GM21723 (cell line): ENCODE measurements at regions not wholly inside any gene's neighbourhood (a gene's known extent, or its start where the extent isn't known, plus 50 kb on each side); places are given as distances from the start of the nearest gene placed in this dataset.

Experiments
- ATAC-seq: cut with Tn5 transposase; IDR thresholded peaks from one replicate; pipeline ENCODE4 v1.9.1; 2021; ENCODE audit warnings: mild to moderate bottlenecking, moderate library complexity; ENCODE audit not compliant: unreplicated experiment

DNA sequence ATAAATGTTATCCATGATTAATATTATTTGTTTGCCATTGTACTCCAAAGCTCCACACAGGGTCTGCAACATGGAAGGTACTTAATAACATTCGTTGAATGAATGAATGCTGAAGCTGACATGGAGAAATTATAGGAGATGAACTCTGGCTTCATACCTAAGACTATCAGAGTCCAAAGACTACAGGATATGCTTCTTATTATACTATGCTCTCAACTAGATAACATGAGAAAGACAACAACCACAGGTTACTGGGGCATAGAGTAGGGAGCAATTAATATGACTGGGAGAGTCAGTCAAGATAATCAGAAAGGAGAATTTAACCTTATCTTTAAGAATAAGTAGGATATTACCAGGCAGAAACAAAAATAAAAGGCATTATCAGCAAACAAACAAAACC is 236.3 kb upstream of the SOX5 start:
- no peak for ATAC-seq

DNA sequence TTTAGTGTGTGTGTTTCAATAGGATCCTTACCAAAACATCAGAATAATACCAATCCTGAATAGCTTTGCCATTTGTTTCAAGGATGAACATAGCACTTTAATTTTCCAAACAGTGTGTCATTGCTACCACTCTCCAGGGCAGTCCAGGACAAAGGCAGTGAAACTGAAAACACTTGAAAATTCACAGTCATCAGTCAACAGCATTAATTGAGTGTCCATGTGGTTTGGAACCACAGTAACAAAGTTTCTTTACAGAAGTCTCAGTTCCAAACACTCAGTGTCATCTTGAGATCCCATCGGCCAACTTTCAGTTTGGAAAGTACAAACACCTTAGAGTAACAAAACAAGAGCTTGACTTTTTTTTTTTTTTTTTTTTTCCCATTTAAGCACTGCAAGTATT is 228.4 kb upstream of the SOX5 start:
- ATAC-seq: peak; percentile 75

DNA sequence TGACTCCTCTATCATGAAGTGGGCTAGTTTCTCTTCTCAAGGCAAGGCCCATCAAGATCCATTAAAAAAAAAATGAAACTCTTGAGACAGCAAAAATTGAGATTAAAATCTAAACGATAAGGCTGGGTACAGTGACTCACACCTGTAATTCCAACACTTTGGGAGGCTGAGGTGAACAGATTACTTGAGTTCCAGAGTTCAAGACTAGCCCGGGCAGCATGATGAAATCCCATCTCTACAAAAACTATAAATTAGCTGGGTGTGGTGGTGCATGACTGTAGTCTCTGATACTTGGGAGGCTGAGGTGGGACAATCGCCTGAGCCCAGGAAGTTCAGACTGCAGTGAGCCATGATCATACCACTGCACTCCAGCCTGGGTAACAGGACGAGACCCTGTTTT is 226.5 kb upstream of the SOX5 start:
- no peak for ATAC-seq

DNA sequence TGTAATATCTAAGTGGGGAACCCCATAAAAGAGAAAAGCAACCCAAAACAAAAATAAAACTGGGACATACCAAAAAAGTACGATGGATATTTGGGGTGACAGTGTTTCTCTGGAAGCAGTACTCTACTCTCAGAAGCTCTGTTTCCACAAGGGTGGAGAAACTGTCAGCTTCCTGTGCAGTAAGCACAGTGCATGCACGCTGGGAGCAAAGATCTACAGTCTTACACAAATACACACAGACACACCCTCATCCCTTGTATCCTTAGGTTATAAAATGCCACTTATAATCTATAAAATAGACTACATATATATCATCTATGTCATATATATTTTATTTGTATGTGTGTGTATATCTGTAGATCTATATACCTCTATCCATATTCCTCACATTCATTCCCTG is 225.8 kb upstream of the SOX5 start:
- no peak for ATAC-seq

DNA sequence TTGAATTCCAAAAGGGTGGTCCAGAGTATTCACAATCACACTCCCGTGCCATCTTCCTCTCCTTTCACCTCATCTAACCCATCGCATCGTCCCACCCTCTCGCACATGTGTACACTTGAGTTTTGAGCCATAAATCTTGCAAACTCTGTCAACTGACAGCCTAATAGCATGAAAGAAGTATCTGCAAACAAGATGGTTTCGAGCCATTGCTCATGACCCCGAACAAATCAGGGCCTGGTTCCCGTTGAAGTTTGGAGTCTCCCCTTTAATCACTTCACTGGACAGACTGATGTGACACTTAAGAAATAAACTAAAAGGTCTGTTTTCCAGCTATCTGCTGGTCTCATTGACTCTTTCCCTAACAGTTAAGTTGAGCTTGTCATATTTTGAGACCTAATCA is 223.6 kb upstream of the SOX5 start:
- no peak for ATAC-seq

DNA sequence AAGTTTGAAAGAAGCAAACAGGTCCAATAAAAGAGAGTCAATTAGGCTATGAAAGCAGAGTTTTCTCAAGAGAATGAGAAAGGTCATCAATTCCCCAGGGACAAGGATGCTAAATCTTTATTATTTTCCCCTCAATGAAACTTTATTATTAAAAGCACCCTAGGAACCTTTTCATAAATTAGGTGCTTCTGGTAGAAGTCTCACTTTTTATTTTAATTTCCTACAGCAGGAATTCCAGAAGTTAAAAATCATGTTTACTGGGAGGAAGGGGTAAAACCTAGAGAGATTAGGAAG is 223.2 kb upstream of the SOX5 start:
- ATAC-seq: no peak

DNA sequence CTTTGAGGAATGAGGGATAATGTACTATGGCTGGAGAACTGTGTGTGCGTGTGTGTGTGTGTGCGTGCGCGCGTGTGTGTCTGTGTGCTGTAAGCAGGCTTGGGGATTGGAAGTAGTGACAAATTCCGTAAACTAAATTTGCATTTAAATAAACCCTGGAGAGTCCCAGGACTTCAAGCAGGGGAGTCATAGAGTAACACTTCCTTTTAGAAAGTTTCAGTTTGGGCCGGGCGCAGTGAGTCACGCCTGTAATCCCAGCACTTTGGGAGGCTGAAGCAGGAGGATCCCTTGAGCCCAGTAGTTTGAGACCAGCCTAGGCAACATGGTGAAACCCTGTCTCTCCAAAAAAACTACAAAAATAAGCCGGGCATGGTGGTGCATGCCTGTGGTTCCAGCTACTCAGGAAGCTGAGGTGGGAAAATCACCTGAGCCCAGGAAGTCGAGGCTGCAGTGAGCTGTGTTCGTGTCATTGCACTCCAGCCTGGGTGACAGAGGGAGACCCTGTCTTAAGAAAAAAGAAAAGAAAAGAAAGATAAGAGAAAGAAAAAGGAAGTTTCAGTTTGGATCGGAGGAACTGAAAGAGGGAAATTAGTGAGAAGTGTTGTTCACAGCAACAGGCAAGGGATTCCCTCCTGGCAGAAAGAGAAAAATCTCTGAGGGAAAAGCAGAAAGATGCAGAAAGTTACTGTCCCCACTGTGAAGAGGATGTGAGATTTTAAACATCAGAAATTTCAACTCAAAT is 222.7 kb upstream of the SOX5 start:
- peak; percentile 86 for ATAC-seq

DNA sequence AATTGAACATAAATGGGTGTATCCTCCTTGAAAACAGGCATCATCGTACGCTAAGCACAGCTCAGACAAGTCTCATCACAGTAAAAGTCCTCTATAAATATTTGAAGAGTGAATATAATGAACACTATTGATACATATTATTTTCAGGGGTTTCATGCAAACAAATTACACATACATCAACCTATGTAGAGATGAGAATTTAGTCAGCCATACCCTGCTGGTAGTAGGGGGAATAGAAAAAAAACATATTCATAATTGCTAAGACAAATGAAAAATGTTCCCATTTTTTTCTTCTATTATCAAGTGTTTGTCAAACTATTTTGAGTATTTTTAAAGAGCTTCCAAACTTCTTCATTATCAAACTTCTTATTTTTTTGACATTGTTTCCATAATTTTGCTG is 205.6 kb upstream of the SOX5 start:
- no peak for ATAC-seq

DNA sequence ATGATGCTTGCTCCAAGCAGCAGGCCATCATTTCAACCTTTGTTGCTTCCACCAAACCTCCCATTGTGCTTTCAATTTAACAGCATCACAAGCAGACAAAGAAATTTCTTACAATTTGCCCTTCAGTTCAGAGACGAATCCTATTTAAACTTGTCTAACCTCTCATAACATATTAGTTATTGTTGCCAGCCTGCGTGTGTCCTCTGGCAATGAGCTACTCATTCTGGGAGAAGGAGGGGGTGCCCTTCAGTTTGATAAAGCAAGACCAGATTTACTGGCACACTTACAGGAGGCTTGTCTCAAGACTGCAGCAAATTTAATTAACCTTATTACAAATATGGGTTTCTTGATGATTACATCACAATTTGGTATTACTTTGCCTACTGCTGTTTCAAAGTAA is 203.6 kb upstream of the SOX5 start:
- ATAC-seq: no peak

DNA sequence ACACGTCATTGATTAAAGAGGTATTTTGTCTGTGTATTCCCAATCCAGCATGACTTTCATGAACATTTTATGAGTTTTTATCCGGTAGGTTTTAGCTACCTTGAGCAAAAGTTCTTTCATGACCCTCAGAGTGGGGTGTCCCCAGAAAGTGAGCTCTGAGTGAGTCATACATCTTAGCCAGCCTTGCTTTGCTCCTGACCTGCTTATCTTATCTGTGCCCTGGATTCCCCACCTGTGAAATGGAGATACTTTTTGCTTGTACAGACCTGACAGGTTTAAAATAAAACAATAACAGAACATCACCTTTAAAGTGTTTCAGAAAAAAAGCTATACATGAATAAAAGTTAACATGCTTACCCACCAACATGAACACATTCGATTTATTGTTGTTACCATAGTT is 202.8 kb upstream of the SOX5 start:
- no peak for ATAC-seq

DNA sequence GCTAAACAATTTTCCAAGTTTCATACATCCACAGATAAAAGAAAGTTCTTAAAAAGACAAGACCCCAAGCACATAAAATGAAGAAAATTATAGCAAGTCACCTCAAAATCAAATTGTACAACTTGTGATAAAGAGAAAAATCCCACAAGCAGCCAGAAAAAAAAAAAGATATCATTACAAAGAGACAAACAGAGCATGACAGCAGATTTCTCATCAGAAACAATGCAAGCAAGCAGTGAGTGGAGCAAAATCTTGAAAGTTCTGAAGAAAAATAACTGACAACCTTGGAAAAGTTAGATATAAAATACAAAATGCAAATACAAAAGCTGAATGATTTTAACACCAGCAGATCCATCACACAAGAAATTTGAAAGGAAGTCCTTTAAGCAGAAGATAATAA is 194.5 kb upstream of the SOX5 start:
- no peak for ATAC-seq

DNA sequence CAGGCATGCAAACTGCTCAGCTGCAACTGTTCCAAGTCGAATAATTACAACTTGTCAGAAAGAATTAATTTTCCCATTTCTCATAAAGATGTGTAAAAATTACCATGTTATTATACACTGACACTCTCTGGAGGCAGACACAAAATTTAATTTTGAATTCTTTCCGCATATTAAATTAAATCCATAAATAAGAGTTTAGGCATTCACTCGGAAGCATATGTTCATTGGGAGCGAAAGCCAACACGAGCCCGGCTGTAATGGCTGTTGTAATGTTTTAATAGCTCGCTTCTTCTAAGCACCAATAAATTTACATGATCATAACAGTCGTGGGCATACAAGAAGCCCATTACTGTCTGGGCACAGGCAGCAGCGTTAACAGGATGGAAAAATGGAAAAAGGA is 189.6 kb upstream of the SOX5 start:
- ATAC-seq: no peak

DNA sequence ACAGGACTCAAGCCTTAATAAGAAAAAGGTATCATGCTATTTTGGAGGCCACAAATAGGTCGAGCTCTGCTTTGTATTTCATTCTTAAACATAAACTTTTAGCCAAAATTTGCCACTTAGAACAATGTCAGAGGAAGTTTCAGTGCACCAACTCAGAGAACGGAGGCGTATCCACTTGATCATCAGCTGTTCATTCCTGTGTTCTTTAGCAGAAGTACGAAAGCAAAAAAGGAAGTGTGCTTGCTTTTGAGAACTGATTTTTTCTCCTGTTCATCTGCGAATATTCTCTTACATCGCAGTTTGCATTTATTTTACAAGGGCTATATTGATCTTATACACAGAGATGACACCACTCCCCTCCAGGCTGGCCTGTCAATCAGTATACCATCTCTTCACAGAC is 188.6 kb upstream of the SOX5 start:
- ATAC-seq: no peak

DNA sequence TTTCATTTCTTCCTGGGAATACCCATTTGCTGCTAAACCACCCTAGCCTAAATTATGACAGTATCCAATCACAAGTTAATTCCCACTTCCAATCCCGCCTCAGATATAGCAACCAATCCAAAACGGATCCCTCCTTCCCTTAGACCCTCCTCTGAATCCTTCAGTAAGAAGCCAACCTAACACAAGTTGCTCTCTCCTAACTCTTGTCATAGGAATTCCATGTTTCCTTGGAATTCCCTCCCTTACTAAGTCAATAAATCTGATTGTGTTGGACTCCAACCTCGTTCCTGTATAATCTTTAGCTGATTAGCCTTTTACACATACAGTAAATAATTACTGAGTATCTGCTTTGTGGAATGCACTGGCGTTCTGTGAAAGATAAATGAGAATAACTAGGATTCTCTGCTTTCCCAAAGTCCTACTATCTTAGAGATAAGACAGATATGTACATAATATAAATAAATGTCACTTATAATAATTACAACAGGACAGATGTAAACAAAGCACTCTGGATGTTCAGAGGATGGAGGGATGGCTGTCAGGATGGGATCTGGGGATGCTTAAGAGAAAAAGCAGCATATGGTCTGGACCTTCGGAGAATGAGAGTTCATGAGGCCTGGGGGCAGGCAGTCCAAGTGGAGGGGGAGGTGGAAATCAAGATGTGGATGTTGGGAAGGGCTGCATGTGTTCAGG is 185.8 kb upstream of the SOX5 start:
- ATAC-seq: no peak

DNA sequence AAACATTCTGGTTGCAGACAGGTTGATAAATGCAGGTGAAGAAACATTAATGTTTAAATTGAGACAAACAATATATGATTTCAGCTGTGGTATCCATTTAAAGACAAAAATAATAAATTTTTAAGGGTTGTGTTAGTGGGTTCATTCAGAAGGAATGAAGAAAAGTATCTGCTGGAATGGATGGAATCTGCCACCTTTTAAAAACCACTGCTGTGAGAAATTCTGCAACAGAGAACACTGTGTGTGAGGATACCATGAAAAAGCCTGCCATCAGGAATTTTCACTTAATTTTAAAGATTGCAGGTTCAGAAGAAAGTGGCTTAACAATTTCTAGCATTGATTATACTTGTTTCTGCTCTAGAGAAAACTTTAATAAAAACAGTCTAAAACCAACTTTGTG is 184.6 kb upstream of the SOX5 start:
- no peak for ATAC-seq

DNA sequence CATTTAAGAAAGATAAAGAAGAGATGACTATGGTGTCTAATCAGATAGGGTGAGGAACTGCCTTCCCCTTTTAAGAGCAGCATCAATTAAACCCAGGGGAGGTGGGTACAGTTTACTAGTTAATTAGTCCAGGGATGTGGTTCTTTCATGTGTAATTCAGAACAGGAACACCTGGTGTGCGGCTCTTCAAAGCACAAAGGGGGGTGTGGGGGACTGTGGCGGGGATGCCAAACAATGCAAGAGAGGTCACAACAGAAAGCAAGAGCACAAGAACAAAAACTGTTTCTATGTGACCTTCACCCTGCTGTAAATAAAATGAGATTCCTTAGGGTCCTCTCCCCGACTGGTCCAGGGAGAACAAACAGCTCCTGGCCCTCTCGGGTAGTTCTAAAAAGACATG is 183.9 kb upstream of the SOX5 start:
- no peak for ATAC-seq

DNA sequence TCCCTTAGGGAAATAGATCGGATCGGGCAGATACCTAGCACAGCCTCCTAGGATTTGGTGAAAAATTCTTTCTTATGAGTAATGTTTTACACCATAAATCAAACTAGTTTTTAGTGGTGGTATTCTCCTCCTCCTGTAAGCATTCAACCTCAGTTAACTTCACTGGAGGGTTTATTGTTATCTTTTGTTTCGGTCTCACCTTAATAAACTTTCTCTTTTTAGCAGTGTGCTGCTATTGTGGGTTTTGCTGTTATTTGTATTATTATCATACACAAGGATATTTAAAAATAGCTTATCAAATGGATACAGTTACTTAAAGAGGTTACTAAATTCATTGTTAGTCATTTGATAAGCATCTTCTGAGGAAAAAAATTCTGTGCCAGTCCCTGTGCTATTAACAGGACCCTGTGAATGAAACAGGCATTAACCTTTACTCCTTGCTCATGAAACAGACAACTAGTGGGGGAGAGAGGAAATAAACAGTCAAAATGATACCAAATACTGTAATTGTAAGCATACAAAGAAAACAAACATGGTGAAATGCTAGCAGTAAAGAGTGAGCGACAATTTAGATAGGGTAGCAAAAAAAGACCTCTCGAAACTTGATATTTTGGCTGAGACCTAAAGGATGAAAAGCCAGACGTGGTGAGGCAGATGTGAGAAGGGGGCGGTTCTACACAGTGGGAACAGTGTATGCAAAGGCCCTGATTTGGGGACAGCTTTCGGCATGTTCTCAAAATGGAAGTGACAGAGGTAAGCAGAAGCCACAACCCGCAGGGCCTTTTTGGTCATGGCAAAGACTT is 178.7 kb upstream of the SOX5 start:
- ATAC-seq: peak; percentile 99

DNA sequence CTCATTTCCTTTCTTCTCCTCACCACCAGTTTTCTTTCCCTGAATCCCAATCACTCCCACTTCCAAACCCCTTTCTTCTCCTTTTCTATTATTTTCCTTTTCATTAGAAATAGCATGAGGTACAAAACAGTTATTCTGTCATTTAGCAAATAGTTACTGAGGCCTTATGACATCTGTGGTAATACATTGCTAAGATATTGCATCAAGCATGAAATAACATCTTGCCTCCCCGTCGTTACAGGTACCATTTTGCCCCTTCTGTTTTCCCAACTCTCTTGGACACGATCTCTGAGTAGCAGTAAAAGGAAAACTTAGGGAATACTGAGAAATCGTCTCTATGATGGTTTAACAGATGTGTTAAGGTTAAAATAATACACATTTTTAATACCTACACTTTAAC is 175.8 kb upstream of the SOX5 start:
- no peak for ATAC-seq

DNA sequence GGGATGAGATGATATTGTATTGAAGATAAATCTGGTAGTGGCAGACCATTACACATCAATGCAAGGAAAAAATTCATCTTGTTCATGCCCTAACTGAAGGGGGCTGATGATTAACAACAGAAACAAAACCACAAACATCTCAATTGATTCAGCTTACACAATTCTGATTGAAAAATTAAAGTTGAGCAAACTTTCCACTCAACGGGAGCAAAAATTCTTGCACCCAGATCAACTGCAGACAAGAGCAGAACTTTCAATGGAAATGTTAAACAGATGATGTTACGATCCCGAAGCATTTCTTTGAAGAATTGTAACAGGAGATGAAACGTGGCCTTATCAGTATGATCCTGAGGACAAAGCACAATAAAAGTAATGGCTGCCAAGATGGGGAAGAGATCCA is 172.4 kb upstream of the SOX5 start:
- ATAC-seq: no peak

DNA sequence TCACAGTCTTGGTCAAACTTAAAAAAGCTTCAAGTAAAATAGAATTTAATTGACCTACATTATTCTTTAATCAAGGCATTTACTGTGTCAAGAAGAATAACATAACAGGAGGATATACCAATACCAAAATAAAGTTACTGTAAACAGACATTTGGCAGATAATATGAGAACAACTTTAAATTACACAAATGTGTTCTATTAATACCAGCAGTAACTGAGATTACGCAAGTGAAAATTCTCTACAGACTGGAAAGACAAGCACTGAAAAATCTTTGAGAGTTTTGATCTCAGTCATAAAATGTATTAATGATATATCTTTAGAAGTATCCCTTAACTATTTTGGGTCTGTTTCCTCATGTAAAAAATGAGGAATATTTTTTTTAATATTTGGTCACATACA is 169.2 kb upstream of the SOX5 start:
- no peak for ATAC-seq

DNA sequence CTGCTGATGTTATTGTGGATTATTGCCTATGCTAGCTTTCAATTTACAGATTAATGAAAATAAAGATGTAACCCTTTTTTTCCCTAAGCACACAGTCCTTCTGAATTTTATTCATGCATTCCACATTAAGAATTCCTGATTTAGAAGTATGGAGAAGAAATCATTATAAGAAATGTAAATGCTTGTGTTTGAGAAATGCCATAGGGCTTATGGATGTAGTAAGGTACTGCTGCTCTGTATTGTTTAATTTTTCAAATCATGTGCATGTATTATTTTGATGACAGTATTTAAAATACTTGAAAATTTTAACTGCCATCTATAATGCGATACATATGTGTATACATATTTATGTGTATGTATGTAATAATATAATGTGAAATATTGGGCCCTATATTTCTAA is 167.1 kb upstream of the SOX5 start:
- no peak for ATAC-seq

DNA sequence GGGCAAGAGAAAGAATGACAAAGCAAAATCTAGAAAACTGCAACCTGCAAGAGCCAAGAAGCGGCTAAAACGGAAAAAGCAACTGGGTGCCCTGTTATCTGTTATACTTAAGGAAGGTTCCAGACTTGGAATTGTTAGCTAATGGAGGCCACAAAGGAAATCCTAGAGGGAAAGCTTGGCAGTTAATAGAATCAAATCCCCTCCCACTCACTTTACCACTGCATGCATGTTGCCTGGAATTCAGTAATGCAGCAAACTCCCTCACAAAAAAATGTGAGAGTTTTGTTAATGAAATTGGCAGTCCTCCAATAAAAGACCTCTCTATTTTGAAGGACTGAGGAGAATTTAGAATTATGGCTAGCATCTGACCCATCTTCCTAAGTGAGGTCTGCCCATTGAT is 164.2 kb upstream of the SOX5 start:
- no peak for ATAC-seq
